Gastroesophageal sphincter (tissue), 3 donors: ENCODE measurements at regions not wholly inside any gene's neighbourhood (a gene's known extent, or its start where the extent isn't known, plus 50 kb on each side); places are given as distances from the start of the nearest gene placed in this dataset.

Experiments
- EP300 ChIP-seq: sonication (generic); formaldehyde crosslinking; IDR thresholded peaks from one replicate; pipeline ENCODE4 v1.6.1; 2017; ENCODE audit warnings: antibody characterized with exemption, mild to moderate bottlenecking
- TF ChIP-seq, protein P1 (sequence below), 4 experiments: fragments of 200-600 bp in 2 of 4; fragments of 450-650 bp in 2 of 4; sonication (generic) in 1 of 4; IDR thresholded peaks; one replicate each; pipeline ENCODE4 v1.5.1; 2017 to 2019; ENCODE audit warnings: antibody characterized with exemption in 4 of 4, mild to moderate bottlenecking in 2 of 4, moderate library complexity in 2 of 4

DNA sequence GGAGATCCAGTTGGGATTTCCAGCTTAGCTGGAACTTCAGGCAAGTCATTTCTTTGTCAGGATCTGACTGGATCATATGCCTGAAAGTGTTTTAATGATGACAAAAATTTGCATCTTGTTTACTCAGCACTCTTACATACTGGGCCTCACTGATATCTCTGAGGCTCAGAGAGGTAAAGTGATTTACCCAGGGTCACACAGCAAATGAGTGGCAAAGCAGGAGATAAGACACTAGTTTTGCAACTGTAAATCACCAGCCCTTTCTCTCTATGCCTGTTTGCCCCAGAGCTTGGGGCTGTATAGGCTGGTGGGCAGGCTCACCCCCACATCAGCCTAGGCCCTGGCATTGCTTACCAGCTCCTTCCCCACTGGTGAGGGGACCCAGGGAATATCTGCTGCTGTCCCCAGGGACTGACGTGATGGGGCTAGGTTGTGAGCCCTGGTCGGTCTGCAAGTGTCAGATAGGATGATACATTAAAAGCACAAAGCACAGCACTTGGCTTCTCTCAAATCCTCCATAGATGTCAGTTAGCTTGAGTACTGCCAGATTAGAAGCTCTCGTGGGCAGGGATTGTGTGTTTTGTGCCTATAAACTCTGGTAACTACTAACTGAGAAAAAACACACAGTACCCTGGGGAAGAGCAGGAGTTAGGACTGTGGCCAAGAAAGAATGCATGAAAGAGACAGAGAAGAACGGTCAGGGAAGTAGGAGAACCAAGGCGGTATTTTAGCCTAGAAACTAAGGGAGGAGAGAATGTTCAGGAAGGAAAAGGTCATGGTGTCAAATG, 165.4 kb downstream of the COPRS start:
- no peak for TF ChIP-seq EP300
- TF ChIP-seq, protein P1, sequence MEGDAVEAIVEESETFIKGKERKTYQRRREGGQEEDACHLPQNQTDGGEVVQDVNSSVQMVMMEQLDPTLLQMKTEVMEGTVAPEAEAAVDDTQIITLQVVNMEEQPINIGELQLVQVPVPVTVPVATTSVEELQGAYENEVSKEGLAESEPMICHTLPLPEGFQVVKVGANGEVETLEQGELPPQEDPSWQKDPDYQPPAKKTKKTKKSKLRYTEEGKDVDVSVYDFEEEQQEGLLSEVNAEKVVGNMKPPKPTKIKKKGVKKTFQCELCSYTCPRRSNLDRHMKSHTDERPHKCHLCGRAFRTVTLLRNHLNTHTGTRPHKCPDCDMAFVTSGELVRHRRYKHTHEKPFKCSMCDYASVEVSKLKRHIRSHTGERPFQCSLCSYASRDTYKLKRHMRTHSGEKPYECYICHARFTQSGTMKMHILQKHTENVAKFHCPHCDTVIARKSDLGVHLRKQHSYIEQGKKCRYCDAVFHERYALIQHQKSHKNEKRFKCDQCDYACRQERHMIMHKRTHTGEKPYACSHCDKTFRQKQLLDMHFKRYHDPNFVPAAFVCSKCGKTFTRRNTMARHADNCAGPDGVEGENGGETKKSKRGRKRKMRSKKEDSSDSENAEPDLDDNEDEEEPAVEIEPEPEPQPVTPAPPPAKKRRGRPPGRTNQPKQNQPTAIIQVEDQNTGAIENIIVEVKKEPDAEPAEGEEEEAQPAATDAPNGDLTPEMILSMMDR (IDR thresholded peaks at IDR 0.05) = no peak
